GM12878 (cell line): ENCODE measurements at regions not wholly inside any gene's neighbourhood (a gene's known extent, or its start where the extent isn't known, plus 50 kb on each side); places are given as distances from the start of the nearest gene placed in this dataset.

Experiments used
- CEBPB ChIP-seq, 2 experiments: fragments of 150-350 bp in 1 of 2; IDR thresholded peaks; 2 replicates each; pipeline ENCODE4 v1.6.1; 2012 to 2014; ENCODE audit warnings: low read depth in 2 of 2, low read length in 2 of 2, borderline replicate concordance in 1 of 2, inconsistent platforms in 1 of 2
- RFX5 ChIP-seq: IDR thresholded peaks from 2 replicates; pipeline ENCODE4 v1.6.1; 2011; ENCODE audit warnings: low read depth, low read length, improper control_type of control experiment
- TF ChIP-seq, protein P1 (sequence below): IDR thresholded peaks from 2 replicates; pipeline ENCODE4 v1.6.1; 2012; ENCODE audit warnings: low read length, inconsistent platforms
- TF ChIP-seq, protein P2 (sequence below), 3 experiments: IDR thresholded peaks in 2 of 3; conservative IDR thresholded peaks in 1 of 3; 2 replicates each; pipeline ENCODE4 v1.5.1; 2011; ENCODE audit warnings: low read depth in 3 of 3, low read length in 3 of 3, mild to moderate bottlenecking in 3 of 3, control low read depth in 2 of 3, moderate library complexity in 2 of 3, inconsistent platforms in 1 of 3, mixed read lengths in 1 of 3; ENCODE audit not compliant: control insufficient read depth in 2 of 3, insufficient read depth in 1 of 3; ENCODE audit errors: extremely low read depth in 1 of 3

DNA sequence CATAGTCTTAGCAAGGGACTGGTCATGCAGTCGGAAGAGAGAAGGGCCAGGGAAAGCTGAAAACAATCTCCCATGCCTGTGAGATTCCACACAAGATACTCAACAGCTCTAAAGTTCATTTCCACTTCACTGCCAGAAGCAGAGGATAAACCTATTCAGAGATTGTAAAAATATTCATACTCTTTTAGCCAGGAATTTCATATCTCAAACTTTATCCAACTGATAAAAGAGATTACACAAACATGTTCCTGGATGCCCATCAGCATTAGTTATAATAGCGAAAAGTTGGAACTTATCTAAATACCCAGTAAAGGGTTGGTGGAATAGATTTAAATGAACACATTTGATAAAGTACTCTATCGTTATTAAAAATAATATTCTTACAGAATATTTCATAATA is 75.2 kb upstream of the ARHGEF3 start:
- TF ChIP-seq RFX5 (no peak), CEBPB (IDR thresholded peaks at IDR 0.05; ENCODE audit: borderline replicate concordance in 1 of 2, low read depth in 2 of 2, low read length in 2 of 2) (no peak)
- TF ChIP-seq, protein P1, sequence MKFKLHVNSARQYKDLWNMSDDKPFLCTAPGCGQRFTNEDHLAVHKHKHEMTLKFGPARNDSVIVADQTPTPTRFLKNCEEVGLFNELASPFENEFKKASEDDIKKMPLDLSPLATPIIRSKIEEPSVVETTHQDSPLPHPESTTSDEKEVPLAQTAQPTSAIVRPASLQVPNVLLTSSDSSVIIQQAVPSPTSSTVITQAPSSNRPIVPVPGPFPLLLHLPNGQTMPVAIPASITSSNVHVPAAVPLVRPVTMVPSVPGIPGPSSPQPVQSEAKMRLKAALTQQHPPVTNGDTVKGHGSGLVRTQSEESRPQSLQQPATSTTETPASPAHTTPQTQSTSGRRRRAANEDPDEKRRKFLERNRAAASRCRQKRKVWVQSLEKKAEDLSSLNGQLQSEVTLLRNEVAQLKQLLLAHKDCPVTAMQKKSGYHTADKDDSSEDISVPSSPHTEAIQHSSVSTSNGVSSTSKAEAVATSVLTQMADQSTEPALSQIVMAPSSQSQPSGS, result no peak
- TF ChIP-seq, protein P2, sequence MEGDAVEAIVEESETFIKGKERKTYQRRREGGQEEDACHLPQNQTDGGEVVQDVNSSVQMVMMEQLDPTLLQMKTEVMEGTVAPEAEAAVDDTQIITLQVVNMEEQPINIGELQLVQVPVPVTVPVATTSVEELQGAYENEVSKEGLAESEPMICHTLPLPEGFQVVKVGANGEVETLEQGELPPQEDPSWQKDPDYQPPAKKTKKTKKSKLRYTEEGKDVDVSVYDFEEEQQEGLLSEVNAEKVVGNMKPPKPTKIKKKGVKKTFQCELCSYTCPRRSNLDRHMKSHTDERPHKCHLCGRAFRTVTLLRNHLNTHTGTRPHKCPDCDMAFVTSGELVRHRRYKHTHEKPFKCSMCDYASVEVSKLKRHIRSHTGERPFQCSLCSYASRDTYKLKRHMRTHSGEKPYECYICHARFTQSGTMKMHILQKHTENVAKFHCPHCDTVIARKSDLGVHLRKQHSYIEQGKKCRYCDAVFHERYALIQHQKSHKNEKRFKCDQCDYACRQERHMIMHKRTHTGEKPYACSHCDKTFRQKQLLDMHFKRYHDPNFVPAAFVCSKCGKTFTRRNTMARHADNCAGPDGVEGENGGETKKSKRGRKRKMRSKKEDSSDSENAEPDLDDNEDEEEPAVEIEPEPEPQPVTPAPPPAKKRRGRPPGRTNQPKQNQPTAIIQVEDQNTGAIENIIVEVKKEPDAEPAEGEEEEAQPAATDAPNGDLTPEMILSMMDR (IDR thresholded peaks at IDR 0.05 in 2 of 3, conservative IDR thresholded peaks at IDR 0.05 in 1 of 3; ENCODE audit: control insufficient read depth in 2 of 3, extremely low read depth in 1 of 3, insufficient read depth in 1 of 3, low read depth in 3 of 3, low read length in 3 of 3), result no peak
